KG1 (cell line): ENCODE measurements at regions not wholly inside any gene's neighbourhood (a gene's known extent, or its start where the extent isn't known, plus 50 kb on each side); places are given as distances from the start of the nearest gene placed in this dataset.

Source experiments
- DNase-seq: peaks from one replicate; lab custom pipeline; 2025; lab: John Stamatoyannopoulos, UW

GRCh38 chr10:61089251-61089650 lies 145.3 kb upstream of the RHOBTB1 start:
- no peak for DNase-seq

DNA sequence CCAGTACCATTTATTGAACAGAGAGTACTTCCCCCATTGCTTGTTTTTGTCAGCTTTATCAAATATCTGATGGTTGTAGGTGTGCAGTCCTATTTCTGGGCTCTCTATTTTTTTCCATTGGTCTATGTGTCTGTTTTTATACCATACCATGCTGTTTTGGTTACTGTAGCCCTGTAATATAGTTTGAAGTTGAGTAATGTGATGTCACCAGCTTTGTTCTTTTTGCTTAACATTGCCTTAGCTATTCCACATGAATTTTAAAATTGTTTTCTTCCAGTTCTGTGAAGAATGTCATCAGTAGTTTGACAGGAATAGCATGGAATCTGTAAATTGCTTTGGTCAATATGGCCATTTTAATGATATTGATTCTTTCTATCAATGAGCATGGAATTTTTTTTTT lies 140.5 kb upstream of the RHOBTB1 start:
- no peak for DNase-seq

DNA sequence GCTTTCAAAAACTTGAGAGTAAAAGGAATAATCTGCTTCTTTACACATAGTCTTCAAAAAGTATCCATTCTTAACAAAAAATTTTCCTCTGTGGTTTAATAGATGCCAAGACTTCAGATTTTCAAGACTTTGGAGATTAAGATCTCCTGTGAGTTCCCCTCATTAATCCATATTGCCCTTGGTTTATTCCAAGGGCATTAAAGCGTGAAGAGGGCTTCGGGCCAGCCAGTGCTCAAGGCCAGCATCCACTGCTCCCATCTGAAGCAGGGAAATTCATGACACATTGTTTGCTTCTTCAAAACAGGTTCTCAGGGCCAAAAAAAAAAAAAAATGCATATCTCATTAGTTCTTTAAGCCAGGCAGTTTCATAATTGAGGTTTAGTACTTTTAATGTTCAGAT lies 137.3 kb upstream of the RHOBTB1 start:
- no peak for DNase-seq

GRCh38 chr10:61078542-61079275 lies 134.7 kb upstream of the RHOBTB1 start:
- no peak for DNase-seq

- DNase-seq, result no peak
These were observed 132.7 kb upstream of the RHOBTB1 start for GRCh38 chr10:61076572-61077114.

DNA sequence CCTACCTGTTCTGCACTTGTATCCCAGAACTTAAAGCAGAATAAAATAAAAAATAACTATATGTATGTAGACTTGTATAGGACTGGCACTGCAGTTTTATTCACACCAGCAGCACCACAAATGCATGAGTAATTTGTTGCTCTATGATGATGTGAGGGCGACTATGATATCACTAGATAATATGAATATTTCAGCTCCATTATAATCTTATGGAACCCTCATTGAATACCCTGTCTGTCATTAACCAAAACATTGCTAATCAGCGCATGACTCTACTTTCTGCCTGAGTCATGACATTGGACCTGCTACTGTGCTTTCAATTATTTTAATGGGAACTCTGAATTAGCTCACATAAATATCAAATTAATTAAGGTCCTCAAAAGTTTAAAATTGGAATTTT lies 129.4 kb upstream of the RHOBTB1 start:
- no peak for DNase-seq

DNA sequence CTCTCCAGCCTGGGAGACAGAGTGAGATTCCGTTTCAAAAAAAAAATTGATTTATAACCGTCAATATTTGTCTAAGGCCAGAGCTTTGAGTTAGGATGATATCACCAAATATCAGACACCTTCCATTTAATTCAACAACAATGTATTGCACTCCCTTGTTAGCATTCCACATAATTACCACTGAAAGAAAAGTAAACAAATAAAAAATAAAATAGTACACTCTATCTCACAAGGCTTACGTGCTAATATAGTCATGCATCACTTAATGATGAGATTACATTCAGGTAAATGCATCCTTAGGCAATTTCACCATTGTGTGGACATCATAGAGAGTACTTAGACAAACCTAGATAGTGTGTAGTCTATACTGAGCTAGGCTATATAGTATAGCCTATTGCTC lies 127.6 kb upstream of the RHOBTB1 start:
- DNase-seq, result no peak

- no peak for DNase-seq
These were observed 124.5 kb upstream of the RHOBTB1 start for GRCh38 chr10:61068471-61068870.

GRCh38 chr10:61067671-61068336 lies 123.8 kb upstream of the RHOBTB1 start:
- no peak for DNase-seq

GRCh38 chr10:61066661-61067344 lies 122.8 kb upstream of the RHOBTB1 start:
- DNase-seq, result no peak

DNA sequence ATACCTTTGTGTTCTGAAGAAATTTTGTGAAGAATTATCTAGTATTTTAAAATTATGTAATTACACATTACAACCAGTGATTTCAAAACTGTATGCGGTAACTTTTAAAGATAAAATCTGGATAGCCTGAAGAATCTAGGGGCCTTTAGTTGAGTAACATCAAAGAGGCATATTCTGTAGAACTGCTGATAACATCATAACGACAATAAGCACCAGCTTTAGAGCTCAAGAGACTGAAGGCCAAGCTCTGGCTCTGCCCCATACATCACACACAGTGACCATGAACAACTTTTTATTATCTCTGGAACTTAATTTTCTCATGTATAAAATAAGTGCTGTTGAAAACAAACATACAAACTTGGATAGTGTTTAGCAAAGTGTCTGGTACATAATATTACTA lies 121.1 kb upstream of the RHOBTB1 start:
- DNase-seq, result no peak

GRCh38 chr10:61064356-61064755 lies 120.4 kb upstream of the RHOBTB1 start:
- DNase-seq, result no peak

GRCh38 chr10:61063901-61064300 lies 119.9 kb upstream of the RHOBTB1 start:
- DNase-seq, result no peak

DNA sequence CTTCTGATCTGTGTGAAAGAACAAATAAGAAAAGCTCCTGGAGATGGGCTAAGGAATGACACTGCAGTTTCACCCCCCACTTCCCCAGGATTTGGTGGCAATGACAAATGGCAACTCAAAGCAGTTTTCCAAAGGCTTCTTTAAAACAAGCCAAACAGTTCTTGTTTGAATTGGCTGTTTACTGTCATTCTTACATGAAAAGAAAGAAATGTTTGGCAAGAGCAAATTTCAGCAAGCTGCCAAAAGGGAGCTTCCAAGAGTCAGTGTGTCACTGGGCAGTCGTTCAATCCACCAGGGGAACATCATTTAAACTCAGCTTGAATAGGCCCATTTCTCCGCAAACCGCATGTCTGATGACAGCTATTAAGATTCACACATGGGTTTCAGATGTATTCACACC lies 119.0 kb upstream of the RHOBTB1 start:
- no peak for DNase-seq

- DNase-seq, result no peak
These were observed 118.0 kb upstream of the RHOBTB1 start for GRCh38 chr10:61061923-61062504.

DNA sequence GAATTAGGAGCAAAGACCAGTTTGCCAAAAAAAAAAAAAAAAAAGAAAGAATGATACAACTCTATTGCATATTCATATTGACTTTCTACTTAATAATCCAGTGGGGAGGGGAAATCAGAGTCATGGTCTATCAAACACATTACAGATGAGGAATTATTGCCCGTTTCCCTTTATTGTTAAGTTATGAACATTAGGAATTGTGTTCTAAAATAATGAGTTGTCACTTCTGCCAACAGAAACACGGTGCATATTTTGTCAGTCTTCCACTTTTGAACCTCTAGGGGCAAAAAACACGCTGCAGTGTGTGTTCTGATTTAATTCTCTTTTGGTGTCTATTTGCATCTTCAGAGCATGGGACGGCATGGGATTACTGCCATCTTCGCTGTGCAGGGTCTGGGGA lies 115.7 kb upstream of the RHOBTB1 start:
- DNase-seq, result no peak

DNA sequence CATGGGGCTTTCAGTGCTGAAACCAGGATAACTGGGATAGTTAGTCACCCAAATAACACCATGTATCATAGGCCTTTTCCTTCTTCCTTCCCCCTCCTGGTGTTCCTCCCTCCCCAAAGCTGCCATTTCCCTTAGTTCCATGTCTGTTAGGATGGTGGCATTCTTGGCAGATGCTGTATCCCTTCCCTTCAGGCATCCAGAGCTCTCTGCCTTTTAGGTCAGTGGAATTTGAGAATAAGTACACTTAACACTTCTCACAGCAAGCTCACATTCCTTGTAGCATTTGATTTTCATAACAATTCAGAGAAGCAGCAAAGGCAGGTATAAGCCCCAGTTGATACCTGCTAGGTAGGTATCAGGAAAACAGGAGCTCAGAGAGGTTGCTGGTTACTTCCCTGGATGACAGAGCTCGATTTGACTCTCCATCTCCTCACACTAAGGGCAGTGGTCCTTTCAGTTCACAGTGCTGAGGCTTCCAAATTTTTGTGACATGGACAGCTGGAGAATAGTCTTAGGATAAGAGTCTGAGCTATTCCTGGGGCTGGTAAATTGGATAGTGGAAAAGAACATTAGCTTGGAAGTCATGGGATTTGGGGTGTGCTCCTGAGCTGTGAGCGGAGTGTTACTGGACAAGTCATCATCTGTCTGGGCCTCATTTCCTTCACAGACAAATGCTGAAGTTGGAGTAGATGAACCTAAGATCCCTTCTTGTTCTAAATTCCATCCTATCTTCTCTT lies 108.7 kb upstream of the RHOBTB1 start:
- no peak for DNase-seq

- no peak for DNase-seq
These were observed 107.4 kb upstream of the RHOBTB1 start for GRCh38 chr10:61051344-61051743.

DNA sequence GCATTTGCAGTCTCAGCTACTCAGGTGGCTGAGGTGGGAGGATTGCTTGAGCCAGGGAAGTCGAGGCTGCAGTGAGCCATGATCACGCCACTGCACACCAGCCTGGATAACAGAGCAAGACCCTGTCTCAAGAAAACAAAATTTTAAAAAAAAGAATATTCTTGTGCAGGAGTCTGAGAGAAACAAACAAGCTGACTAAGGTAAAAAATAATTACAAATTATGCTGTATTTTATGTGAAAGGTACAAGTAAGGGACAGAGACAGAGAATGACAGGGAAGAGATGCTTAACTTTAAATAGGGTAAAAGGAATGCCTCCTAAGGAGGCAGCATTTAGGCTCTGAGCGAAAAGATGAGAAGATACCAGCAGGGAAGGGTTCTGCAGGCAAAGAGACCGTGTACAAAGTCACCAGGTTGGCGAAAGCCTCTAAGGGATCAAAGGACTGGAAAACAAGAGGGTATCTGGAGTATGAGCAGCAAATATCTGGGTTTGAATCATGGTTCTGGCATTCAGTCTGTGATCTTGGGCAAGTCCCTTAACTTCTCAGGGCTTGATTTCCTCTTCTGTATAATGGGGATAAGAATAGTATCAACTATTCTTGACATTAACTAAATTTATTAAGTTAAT lies 106.2 kb upstream of the RHOBTB1 start:
- no peak for DNase-seq

GRCh38 chr10:61049386-61049785 lies 105.4 kb upstream of the RHOBTB1 start:
- DNase-seq, result no peak

- DNase-seq, result no peak
These were observed 104.0 kb upstream of the RHOBTB1 start for GRCh38 chr10:61047788-61048560.
